IMR-90 (cell line): ENCODE measurements at regions not wholly inside any gene's neighbourhood (a gene's known extent, or its start where the extent isn't known, plus 50 kb on each side); places are given as distances from the start of the nearest gene placed in this dataset.

ENCODE experiments used
- ATAC-seq: fragments of 200-7000 bp; cut with Tn5 transposase; 2 replicates; pipeline ENCODE4 v1.9.1; 2020; ENCODE audit warnings: low read depth, mild to moderate bottlenecking, moderate library complexity
- BruUV-seq: library from RNA; stranded (reverse); fragments of 400-500 nt; replicated peaks from 2 replicates; lab custom pipeline; 2021; lab: Mats Ljungman, UMichigan
- CTCF ChIA-PET: fragments of 300-600 bp; formaldehyde crosslinking; extraction: SDS; loops from one replicate; lab custom pipeline; 2021; ENCODE audit warnings: antibody characterized with exemption; lab: Yijun Ruan, JAX
- POLR2A ChIA-PET: fragments of 300-600 bp; sonication (Branson Sonifier 250); formaldehyde crosslinking; loops from one replicate; lab custom pipeline; 2022; ENCODE audit warnings: antibody characterized with exemption; ENCODE audit not compliant: unreplicated experiment; lab: Charles Lee
- DNase-seq: peaks from one replicate; pipeline ENCODE4 v3.0.0; 2013
- H2AFZ ChIP-seq: replicated peaks from 2 replicates; pipeline ENCODE3; 2013; ENCODE audit warnings: low read length, mild to moderate bottlenecking; ENCODE audit not compliant: poor library complexity
- H2AK5ac ChIP-seq: 2 replicates; pipeline ENCODE4 v1.6.1; 2013; ENCODE audit warnings: low read depth, low read length, inconsistent platforms
- H2AK9ac ChIP-seq: replicated peaks from 2 replicates; pipeline ENCODE3; 2013; ENCODE audit warnings: mild to moderate bottlenecking, low read depth, low read length, moderate library complexity; ENCODE audit not compliant: poor library complexity
- H2BK120ac ChIP-seq: 2 replicates; pipeline ENCODE4 v1.6.1; 2013; ENCODE audit warnings: low read depth, low read length, inconsistent platforms
- H2BK15ac ChIP-seq: 3 replicates; pipeline ENCODE4 v1.6.1; 2013; ENCODE audit warnings: low read depth, low read length, inconsistent platforms
- H2BK20ac ChIP-seq: 2 replicates; pipeline ENCODE4 v1.6.1; 2013; ENCODE audit warnings: low read depth, mild to moderate bottlenecking, inconsistent platforms, low read length, moderate library complexity
- H2BK5ac ChIP-seq: 2 replicates; pipeline ENCODE4 v1.6.1; 2013; ENCODE audit warnings: mild to moderate bottlenecking, low read depth, low read length, inconsistent platforms; ENCODE audit not compliant: poor library complexity, severe bottlenecking
- H3K14ac ChIP-seq: replicated peaks from 2 replicates; pipeline ENCODE4 v1.6.1; 2013; ENCODE audit warnings: low read depth, low read length, inconsistent platforms
- H3K18ac ChIP-seq: 2 replicates; pipeline ENCODE4 v1.6.1; 2013; ENCODE audit warnings: low read depth, low read length, control low read depth
- H3K23ac ChIP-seq: 2 replicates; pipeline ENCODE4 v1.6.1; 2013; ENCODE audit warnings: low read depth, low read length, inconsistent platforms
- H3K27ac ChIP-seq: 2 replicates; pipeline ENCODE4 v1.5.1; 2013; ENCODE audit warnings: mild to moderate bottlenecking, control low read depth, low read length; ENCODE audit not compliant: insufficient read depth
- H3K27me3 ChIP-seq: 2 replicates; pipeline ENCODE4 v1.6.1; 2013; ENCODE audit warnings: low read length; ENCODE audit not compliant: control insufficient read depth, insufficient read depth
- H3K36me3 ChIP-seq: 2 replicates; pipeline ENCODE4 v1.6.1; 2013; ENCODE audit warnings: low read length, mixed read lengths; ENCODE audit not compliant: control insufficient read depth, insufficient read depth
- H3K4ac ChIP-seq: 2 replicates; pipeline ENCODE4 v1.6.1; 2013; ENCODE audit warnings: low read depth, low read length, inconsistent platforms
- H3K4me1 ChIP-seq: 2 replicates; pipeline ENCODE4 v1.6.1; 2013; ENCODE audit warnings: low read length, mixed read lengths; ENCODE audit not compliant: control insufficient read depth, insufficient read depth
- H3K4me2 ChIP-seq: 2 replicates; pipeline ENCODE4 v1.6.1; 2013; ENCODE audit warnings: low read depth, mild to moderate bottlenecking, control low read depth, low read length, moderate library complexity
- H3K4me3 ChIP-seq: 2 replicates; pipeline ENCODE4 v1.5.1; 2013; ENCODE audit warnings: low read depth, mild to moderate bottlenecking, control low read depth, low read length, moderate library complexity; ENCODE audit not compliant: insufficient read depth
- H3K56ac ChIP-seq: 2 replicates; pipeline ENCODE4 v1.6.1; 2013; ENCODE audit warnings: low read length, inconsistent platforms; ENCODE audit not compliant: insufficient read depth; ENCODE audit errors: extremely low read depth
- H3K79me1 ChIP-seq, 2 experiments: 2 replicates each; pipeline ENCODE4 v1.6.1; 2013; ENCODE audit warnings: low read length in 2 of 2, inconsistent platforms in 1 of 2, low read depth in 1 of 2
- H3K9ac ChIP-seq: 2 replicates; pipeline ENCODE4 v1.6.1; 2013; ENCODE audit warnings: low read depth, low read length, control low read depth
- H3K9me1 ChIP-seq: 2 replicates; pipeline ENCODE4 v1.6.1; 2013; ENCODE audit warnings: low read length, inconsistent platforms; ENCODE audit not compliant: insufficient read depth
- H3K9me3 ChIP-seq: 2 replicates; pipeline ENCODE4 v1.6.1; 2013; ENCODE audit warnings: low read length; ENCODE audit not compliant: control insufficient read depth, insufficient read depth
- H4K20me1 ChIP-seq: 2 replicates; pipeline ENCODE4 v1.6.1; 2013; ENCODE audit warnings: low read length, inconsistent platforms; ENCODE audit not compliant: insufficient read depth
- H4K5ac ChIP-seq: 2 replicates; pipeline ENCODE4 v1.6.1; 2013; ENCODE audit warnings: mild to moderate bottlenecking, low read depth, low read length, control low read depth
- H4K8ac ChIP-seq, 2 experiments: 2 replicates each; pipeline ENCODE4 v1.6.1; 2013; ENCODE audit warnings: low read depth in 2 of 2, low read length in 2 of 2, control low read depth in 1 of 2, inconsistent platforms in 1 of 2
- H4K91ac ChIP-seq: 2 replicates; pipeline ENCODE4 v1.6.1; 2013; ENCODE audit warnings: low read depth, low read length, inconsistent platforms; ENCODE audit not compliant: insufficient read depth
- BHLHE40 ChIP-seq: fragments of 150-350 bp; IDR thresholded peaks from 2 replicates; pipeline ENCODE4 v1.6.1; 2016; ENCODE audit warnings: mild to moderate bottlenecking, low read depth, low read length
- CEBPB ChIP-seq: IDR thresholded peaks from 2 replicates; pipeline ENCODE4 v1.6.1; 2012; ENCODE audit warnings: low read depth, low read length, improper control_type of control experiment
- CHD1 ChIP-seq: IDR thresholded peaks from 2 replicates; pipeline ENCODE4 v1.6.1; 2012; ENCODE audit warnings: low read depth, low read length, improper control_type of control experiment
- CTCF ChIP-seq: conservative IDR thresholded peaks from 2 replicates; pipeline ENCODE4 v1.5.1; 2012; ENCODE audit warnings: mild to moderate bottlenecking, low read depth, low read length, improper control_type of control experiment
- ELK1 ChIP-seq: fragments of 150-350 bp; IDR thresholded peaks from 2 replicates; pipeline ENCODE4 v1.6.1; 2016; ENCODE audit warnings: low read depth, mild to moderate bottlenecking, low read length, moderate library complexity, borderline replicate concordance
- FOS ChIP-seq: fragments of 150-350 bp; IDR thresholded peaks from 2 replicates; pipeline ENCODE4 v1.6.1; 2016; ENCODE audit warnings: low read depth, low read length
- MAFK ChIP-seq: IDR thresholded peaks from 2 replicates; pipeline ENCODE4 v1.6.1; 2012; ENCODE audit warnings: low read depth, low read length, improper control_type of control experiment
- MAZ ChIP-seq: IDR thresholded peaks from 2 replicates; pipeline ENCODE4 v1.6.1; 2012; ENCODE audit warnings: low read depth, mild to moderate bottlenecking, low read length, improper control_type of control experiment, moderate library complexity, borderline replicate concordance
- MXI1 ChIP-seq: IDR thresholded peaks from 2 replicates; pipeline ENCODE4 v1.6.1; 2012; ENCODE audit warnings: low read depth, mild to moderate bottlenecking, low read length, moderate library complexity, borderline replicate concordance
- NFE2L2 ChIP-seq: fragments of 150-350 bp; IDR thresholded peaks from 2 replicates; pipeline ENCODE4 v1.6.1; 2016; ENCODE audit warnings: low read depth, mild to moderate bottlenecking, low read length
- POLR2A ChIP-seq: IDR thresholded peaks from 2 replicates; pipeline ENCODE4 v1.6.1; 2012; ENCODE audit warnings: mild to moderate bottlenecking, low read depth, low read length
- RAD21 ChIP-seq: IDR thresholded peaks from 2 replicates; pipeline ENCODE4 v1.6.1; 2012; ENCODE audit warnings: low read length, improper control_type of control experiment
- RCOR1 ChIP-seq: IDR thresholded peaks from 2 replicates; pipeline ENCODE4 v1.6.1; 2012; ENCODE audit warnings: mild to moderate bottlenecking, low read length, improper control_type of control experiment; ENCODE audit not compliant: insufficient replicate concordance
- RFX5 ChIP-seq: IDR thresholded peaks from 2 replicates; pipeline ENCODE4 v1.8.0; 2012; ENCODE audit warnings: low read depth, mild to moderate bottlenecking, low read length, moderate library complexity
- SMC3 ChIP-seq: fragments of 150-350 bp; IDR thresholded peaks from 2 replicates; pipeline ENCODE4 v1.6.1; 2016; ENCODE audit warnings: low read depth, mild to moderate bottlenecking, antibody characterized with exemption, low read length, moderate library complexity
- USF2 ChIP-seq: fragments of 150-350 bp; IDR thresholded peaks from 2 replicates; pipeline ENCODE4 v1.6.1; 2017; ENCODE audit warnings: mild to moderate bottlenecking, antibody characterized with exemption, low read length, low read depth
- whole genome bisulfite sequencing, 2 experiments: methylation state at CpG; one replicate each; pipeline versions ENCODE4 v1.1.5 to v1.1.7; 2013; ENCODE audit warnings: missing lambda C conversion rate in 2 of 2; ENCODE audit not compliant: insufficient read length in 1 of 2; ENCODE audit errors: extremely low coverage in 2 of 2; 5-methylcytosine and 5-hydroxymethylcytosine counted together
- dilution Hi-C: fragments of 300-500 bp; cut with HindIII; formaldehyde crosslinking; loops from one replicate; pipeline ENCODE4 v1.14.3; 2018; ENCODE audit warnings: low sequenced_read_pairs; ENCODE audit not compliant: unreplicated experiment
- in situ Hi-C: fragments of 300-500 bp; cut with MboI; formaldehyde crosslinking; loops from 3 replicates; pipeline ENCODE4 v1.14.3; 2019; ENCODE audit warnings: low sequenced_read_pairs, inconsistent platforms, mixed read lengths
- intact Hi-C: fragments of 100-400 bp; cut with micrococcal nuclease; formaldehyde crosslinking; loops from 2 replicates; pipeline ENCODE4 v1.10.0; 2022

- no peak overlapping the region for H2AFZ ChIP-seq
- ATAC-seq (no peak), DNase-seq (no peak)
- H3K4ac ChIP-seq: no peak overlapping the region
- 45% methylated on average over 2 of the region's 2 CpGs; no CpG with 5 or more reads in 1 of the 2 experiments for WGBS, 2 experiments
- POLR2A ChIA-PET: no interaction called here
- no peak overlapping the region for H3K4me2 ChIP-seq
- H3K27ac ChIP-seq: no peak overlapping the region
- no peak overlapping the region for H3K56ac ChIP-seq
- intact Hi-C loops: no loop called here
- H2BK120ac ChIP-seq: no peak overlapping the region
- TF ChIP-seq CEBPB (no peak), BHLHE40 (no peak), RAD21 (no peak), CHD1 (no peak), USF2 (no peak), SMC3 (no peak), RCOR1 (no peak), FOS (no peak), MXI1 (no peak), MAFK (no peak), CTCF (no peak), MAZ (no peak), POLR2A (no peak), NFE2L2 (no peak), ELK1 (no peak), RFX5 (no peak)
- H2BK15ac ChIP-seq: no peak overlapping the region
- no peak overlapping the region for H3K14ac ChIP-seq
- no peak overlapping the region for H3K4me3 ChIP-seq
- H3K9me3 ChIP-seq: no peaks in the 10 kb centered on the region
- H2AK9ac ChIP-seq: no peak overlapping the region
- H3K27me3 ChIP-seq: no peaks in the 10 kb centered on the region; the same call in 1 of the 2 replicates
- H3K18ac ChIP-seq: no peak overlapping the region
- H4K91ac ChIP-seq: no peak overlapping the region
- H3K4me1 ChIP-seq: no peaks in the 10 kb centered on the region
- no peaks in the 10 kb centered on the region for H3K36me3 ChIP-seq
- no peak overlapping the region for H4K8ac ChIP-seq
- H4K5ac ChIP-seq: no peak overlapping the region
- no peak overlapping the region for H2AK5ac ChIP-seq
- BruUV-seq: no TSS peak
- CTCF ChIA-PET: no interaction called here
- H3K79me1 ChIP-seq: no peaks in the 10 kb centered on the region
- no peak overlapping the region for H3K9ac ChIP-seq
- in situ Hi-C loops: no loop called here
- H2BK20ac ChIP-seq: no peak overlapping the region
- H3K9me1 ChIP-seq: no peaks in the 10 kb centered on the region
- dilution Hi-C loops: no loop called here
- H3K23ac ChIP-seq: no peak overlapping the region
- H4K20me1 ChIP-seq: no peaks in the 10 kb centered on the region
- no peak overlapping the region for H2BK5ac ChIP-seq
Observed at GRCh38 chr4:13750594-13750993, 123.1 kb upstream of the BOD1L1 start.
